ENCODE measurements at regions not wholly inside any gene's neighbourhood (a gene's known extent, or its start where the extent isn't known, plus 50 kb on each side); places are given as distances from the start of the nearest gene placed in this dataset.

DNA sequence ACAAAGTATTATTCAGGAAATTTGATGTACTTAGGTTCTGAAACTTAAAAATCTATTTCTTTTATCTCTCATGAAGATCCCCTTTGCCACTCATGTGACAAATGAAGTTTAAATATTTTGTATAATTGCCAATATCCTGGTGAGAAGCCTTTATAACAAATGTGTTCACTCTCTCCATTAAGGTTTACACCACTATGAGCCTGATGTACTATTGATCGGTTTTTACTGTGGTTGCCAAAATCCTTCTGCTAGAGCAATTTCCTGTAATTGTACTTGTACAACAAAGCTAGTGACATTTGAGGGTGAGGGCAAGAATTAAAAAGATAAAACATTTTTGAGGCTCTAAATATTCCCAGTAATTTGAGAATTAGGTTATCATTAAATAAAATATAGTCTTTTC is 222.3 kb upstream of the CDH19 start:
- DNase-seq = no peak

DNA sequence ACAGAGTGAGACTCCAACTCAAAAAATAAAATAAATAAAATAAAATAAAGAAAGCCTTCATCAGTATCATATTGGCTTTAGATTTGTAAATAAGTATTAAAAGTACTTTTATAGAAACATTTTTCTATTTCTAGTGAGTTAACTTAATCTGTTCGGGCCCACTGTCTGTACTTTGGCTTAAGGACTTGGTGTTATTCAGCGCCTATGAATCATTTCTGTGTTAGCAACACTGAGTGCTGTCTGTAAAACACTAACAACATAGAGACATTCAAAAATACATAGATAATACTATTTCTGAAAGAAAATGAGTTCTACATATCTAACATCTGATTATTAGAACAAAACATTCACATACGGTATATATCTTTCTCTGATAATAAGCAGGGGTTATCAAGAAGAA is 221.5 kb upstream of the CDH19 start:
- no peak for DNase-seq

DNA sequence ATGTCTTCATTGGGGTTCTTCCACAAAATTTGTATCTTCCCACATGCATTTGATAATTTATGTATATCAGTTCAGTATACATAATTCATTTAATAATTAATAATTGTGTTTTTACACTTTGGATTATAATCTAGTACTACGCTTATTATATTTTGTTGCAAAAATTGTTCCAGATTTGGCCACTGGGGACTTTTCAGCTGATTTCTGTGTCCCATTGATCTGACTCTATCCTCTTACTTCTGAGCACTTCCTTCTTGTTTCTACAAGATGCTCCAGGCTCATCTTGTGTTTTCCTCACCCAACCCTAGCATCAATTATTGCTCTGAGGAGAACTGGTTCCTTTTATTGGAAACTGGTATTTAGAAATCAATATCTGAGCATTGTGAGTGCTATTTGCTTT is 215.3 kb upstream of the CDH19 start:
- DNase-seq = no peak

DNA sequence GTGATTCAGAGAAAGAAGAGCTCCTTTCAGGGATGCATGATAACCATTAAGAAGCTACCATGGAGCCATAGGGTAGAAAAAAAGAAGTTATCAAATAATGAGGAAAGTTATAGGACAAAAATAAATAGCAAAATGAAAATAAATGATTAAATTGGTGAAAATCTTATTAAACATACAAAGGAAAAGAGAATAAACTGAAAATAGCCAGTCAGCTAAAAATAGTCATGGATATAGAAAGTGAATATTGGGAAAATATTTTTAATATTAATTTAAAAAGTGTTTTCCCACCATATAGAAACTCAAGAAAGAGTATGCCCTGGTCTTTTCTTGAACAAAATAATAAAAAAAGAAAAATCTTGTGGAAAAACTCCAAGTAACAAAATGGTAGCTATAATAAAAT is 209.2 kb upstream of the CDH19 start:
- DNase-seq = no peak

DNA sequence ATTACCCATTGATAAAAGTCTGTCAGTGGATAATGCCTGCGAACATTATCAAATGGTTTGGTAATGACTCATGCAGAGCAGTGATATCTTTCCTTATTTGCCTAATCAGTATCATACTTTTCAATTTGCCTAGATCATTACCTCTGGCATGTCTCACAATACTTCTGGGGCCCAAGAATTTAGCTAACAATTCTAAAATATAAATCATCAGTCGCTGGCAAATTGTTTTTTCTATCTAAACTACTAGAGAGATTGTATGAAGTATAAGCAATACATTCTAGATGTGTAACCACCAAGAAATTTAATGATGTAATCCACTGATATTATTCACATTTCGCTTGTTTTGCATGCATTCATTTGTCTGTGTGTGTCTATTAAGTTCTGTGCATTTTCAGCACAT is 191.2 kb upstream of the CDH19 start:
- no peak for DNase-seq

DNA sequence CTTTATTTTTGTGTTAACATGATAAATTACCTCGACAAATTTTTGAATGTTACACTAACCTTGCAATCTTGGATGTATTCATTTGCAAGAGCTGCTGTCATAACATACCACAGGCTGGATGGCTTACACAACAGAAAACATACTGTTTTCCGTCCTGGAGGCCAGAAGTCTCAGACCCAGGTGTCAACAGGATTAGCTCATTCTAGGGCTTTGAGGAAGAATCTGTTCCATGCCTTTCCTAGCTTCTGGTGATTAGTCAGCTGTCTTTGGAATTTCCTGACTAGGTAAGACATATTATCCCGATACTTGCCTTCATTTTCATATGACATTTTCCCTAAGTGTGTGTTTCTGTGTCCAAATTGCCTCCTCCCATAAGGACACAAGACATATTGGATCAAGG is 188.6 kb upstream of the CDH19 start:
- no peak for DNase-seq

DNA sequence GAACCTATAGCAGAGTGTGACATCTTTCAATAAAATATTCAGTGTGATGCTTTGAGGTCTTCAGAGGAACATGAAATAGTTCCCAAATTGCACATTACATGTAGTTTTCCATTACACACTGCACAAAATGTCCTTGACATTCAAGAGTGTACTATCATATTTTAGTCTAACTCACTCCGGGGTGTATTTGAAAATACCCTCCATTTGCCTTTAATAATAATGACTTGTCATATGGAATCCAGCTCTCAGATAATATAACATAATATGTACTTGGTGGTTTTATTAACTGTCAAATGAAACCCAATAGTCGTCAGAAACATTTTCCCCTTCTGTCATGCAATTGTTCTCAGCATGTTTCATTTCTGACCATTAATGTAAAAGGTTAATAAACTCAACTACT is 176.7 kb upstream of the CDH19 start:
- DNase-seq = no peak

DNA sequence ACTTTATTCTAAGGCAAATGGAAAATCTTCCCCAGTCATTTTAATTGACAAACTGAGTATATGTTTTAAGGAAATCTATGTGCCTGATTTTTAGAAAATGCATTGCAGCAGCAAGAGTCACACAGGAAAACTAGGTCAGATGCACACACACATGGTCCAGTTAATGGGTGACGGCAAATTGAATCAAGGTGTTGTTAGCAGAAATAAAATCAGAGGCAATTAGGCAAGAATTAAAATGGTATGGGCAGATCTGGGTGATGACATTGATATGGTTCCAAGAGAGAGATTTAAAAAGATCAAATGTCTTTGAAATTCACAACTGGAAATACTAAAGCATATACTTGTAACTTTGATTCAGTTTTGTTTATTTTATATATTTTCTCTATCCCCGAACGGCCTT is 174.2 kb upstream of the CDH19 start:
- no peak for DNase-seq

DNA sequence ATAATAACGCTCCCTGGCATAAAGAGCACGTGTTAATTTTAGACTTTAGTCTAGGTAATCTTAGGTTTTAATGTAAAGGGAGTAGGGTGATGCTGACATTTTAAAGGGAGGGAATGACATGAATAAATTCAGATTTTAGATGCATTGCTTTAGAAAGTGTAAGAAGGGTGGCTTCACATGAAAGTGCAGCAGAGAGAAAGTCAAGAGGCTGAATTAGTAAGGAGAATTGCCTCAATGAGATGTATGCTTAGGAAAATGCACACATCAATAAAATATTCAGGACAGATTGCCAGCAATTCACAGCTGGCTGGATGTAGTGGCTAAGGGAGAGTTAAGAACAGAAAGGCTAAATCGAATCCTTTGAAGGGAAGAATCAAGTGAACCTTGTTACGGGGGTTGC is 165.5 kb upstream of the CDH19 start:
- DNase-seq = no peak

DNA sequence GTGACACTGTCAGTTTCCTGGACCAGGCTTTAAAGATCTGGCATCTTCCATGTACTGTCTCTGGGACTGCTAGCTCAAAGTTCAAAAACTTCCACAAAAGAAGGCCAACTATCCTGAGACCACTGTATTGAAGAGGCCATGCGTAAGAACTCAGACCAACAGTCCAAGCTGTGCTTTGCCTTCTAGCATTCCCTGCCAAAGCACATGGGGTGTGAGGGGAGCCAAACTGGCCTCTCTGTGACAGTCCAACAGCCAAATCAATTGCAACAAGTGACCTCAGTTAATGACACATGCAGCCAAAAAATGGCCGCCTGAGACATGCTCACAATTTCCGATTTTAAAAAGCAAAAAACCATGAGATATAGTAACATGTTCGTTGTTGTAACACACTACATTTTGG is 160.3 kb upstream of the CDH19 start:
- DNase-seq = no peak

DNA sequence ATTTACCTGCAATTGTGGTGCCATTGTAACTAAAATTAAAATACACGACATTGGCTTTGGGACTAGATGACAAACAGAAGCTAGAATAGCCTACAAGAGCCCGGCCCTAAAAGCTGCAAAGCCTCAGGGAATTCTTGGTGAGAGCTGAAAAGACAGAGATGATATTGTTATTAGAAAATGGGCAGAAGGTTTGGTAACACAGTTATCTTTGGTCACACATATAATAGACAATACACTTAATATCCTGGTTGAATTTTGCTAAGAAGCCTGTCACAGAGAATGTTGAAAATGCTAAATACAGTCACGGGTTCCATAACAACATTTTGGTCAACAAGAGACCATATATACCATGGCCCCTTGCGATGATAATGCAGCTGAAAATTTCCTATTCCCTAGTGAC is 157.3 kb upstream of the CDH19 start:
- DNase-seq = no peak

DNA sequence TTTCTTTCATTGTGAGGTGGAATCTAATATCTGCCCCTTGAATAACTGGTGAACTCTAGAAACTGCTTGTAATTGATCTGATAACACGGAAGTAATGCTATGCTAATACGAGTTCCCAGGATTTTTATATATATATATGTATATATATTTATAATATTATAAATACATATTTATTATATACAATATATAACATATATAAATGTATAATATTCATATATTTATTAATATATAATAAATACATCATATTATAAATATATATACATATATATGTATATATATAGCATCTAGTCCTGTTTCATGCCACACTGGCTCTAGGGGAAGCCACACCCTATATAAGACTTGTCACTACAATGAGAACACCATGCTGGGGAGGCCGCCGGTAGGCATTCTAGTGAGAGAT is 156.7 kb upstream of the CDH19 start:
- DNase-seq = no peak

DNA sequence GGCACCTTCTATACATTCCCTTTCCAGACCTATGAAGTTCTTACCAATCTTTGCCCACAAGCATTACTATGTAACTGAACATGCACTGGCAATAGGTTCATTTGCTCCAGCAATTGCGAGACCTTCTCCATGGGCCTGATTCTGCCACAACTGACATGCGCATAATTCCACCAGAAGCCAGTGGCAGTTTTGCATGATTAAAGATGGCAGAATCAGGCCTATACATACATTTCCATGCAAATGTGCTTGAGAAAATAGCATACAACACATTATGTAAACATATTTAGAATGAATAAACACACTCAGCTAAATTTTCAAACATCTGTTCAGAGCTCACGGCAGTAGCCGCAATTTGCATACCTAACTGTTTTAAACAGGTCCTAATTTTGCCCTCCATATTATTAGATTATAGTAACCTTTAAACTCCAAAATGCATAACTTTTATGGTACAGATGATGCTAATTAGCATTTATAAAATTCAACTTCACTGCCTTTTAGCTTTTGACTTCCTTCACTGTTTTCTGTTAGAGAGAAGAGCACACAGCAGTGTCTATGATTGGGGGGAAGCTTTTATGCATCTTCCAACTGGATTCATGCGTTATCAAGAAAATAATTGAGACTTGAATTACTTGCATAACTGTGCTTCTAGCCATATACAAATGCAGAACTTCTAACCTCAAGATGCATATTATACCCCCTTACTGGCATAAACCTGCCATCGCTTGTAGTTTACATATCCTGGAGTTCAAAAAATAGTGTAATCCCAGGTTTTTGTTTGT is 155.3 kb upstream of the CDH19 start:
- no peak for DNase-seq

DNA sequence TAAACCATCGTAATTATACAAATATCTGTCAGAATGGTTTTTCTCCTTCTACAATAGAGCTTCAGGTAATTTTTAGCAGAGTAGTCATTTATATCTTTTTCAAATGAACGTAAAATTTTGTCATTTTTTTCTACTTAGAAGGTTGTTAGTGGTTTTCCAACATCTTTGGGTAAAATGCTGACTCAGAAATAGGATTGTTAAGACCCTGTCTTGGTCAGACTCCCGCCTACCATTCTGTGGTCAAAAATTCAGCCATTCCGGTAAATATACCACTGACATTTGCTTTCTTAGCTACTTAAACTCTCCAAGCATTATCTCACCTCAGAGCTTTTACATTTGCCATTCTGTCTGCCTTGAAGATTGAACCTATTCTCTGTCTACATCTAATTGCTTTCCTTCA is 154.1 kb upstream of the CDH19 start:
- DNase-seq = no peak

DNA sequence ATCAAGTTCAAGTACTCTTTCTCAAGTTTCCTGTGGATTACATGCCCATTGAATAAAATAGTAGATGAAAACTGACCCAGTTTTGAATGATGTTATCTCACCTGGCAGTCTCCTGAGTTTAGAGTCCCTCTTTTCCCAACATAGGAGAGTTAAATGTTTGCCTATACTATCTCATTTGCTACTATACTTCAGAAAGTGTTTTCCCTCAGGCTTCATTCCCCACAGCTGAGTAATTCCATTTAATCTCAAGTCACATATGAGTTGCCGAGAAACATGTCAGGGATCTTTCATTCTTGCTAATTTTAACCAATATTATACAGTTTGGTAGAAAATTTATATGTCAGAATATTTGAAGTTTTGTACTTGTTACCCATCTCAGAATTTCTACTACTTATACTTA is 150.4 kb upstream of the CDH19 start:
- DNase-seq = no peak

DNA sequence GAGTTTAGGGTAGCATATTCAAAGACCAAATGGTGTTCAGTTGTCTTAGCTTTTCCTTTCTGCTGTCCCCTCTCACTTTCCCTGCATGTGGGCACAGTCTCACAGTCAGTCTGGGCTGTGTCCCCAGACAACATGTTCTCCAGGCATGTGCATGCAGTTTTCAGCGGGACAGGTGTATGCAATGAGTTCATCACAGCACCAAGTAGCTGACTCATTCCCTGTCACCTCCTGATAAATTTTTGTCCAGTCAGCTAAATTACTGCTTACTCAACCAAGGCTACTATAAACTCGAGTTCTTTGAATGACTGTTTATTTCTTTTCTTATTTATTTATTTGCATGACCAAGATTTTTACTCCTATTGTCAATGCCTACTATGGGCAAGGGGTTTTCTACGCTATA is 148.8 kb upstream of the CDH19 start:
- DNase-seq = no peak

DNA sequence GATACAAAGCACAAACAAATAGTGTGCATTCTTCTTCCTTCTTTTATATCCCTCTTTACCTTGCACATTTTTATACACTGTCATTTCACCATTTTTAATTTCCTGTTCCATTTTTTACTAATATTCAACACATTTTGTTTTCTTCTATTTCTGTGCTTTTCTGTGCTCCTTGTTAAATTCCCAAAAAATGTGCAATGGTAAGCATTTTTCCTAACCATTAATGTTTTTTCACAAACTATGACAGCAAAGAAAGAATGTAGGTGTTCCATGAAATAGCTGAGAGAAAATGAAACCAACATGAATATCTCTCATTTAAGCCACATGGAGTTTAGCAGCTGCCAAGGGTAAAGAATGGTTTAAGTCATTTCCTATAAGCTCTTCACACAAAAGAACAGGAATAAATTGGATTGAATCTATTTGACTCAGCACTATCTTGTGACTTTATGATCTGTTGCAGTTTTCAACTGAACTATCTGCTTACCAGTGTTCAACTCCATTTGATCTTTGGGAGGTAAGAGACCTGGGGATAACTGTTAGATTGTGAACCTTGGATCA is 145.7 kb upstream of the CDH19 start:
- DNase-seq = no peak

DNA sequence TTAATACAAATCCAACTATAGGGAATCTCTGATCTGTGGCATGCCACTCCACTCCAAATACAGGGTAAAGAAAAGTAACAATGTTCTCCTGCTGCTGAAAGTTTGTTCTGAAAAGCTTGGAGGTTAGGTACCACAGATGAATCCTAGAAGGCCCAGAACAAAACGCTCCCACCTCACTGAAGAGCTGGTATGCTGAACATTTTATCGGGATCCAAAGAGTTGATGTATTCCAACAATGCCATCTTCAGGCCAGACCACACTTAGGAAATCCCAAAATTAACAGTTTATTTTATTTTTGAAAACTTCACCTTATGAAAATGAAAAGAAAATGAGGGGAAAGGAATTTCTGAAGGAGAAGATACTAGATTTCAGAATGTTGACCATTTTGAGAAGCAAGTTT is 145.1 kb upstream of the CDH19 start:
- no peak for DNase-seq

DNA sequence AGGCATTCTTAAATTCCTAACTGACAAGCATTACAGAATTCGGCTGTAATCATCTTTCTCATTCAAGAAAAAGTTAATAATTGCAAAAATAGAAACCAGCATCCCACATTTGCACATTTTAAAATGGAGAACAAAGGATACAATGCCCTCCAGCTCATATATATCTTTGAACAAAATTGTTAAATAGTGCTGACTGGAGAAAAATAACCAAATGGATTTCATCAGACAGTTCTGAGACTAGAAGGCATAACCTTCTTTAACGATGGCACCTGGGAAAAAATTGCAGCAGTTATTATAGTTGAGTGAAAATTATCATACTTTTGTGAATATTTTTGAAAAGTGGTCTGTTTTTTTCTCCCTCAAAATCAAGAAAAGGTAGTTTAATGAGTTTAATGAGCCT is 138.9 kb upstream of the CDH19 start:
- no peak for DNase-seq

DNA sequence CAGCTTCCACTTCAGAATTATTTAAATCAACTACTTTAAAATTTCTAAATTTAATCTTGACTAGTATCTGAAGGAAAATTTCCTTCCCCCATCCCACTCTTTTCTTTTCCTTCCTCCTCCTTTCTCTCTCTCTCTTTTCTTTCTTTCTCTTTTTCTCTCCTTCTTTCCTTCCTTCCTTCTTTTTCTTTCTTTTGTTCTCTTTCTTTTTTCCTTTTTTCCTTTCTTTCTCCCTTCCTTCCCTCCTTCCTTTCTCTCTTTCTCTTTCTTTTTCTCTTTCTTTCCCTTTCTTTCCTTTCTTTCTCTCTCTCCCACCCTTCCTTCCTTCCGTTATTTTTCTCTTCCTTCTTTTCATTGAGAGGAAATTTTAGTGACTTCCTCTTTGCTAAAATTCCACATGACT is 132.0 kb upstream of the CDH19 start:
- DNase-seq = no peak

DNA sequence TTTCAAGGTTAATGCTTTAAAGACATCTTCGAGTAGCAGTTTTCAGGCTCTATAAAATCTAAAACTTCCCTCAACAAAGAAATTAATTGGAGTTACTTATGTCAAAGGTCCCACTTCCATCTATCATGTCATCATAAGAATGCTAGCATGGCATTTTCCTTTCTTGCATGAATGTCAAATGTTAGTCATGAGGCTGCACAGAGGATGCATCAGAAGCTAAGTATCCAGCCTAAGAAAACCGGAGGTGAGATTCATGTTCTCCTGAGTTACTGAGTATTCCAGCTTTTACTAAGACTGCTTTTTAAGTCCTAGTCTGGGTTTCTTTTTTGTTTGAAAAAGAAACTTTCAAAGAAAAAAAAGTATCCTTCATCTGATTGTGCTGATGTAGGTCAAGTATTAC is 130.6 kb upstream of the CDH19 start:
- no peak for DNase-seq

DNA sequence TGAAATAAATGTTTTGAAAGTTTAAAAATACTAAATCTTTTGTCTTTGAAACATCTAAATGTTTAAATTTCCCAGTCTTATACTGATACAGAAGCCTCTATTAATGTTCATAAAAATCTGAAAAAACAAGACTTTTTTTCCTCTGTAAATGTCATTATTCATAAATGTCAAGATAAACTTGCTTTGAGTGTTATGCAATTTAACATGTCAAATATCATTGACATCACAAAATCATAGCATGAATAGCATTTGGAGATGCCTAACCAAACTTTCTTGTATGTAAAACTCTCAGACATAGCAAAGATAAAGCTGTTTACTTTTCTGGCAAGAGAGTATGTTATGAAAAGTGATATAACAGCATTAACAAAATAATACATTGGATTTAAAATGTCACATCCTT is 128.0 kb upstream of the CDH19 start:
- no peak for DNase-seq

DNA sequence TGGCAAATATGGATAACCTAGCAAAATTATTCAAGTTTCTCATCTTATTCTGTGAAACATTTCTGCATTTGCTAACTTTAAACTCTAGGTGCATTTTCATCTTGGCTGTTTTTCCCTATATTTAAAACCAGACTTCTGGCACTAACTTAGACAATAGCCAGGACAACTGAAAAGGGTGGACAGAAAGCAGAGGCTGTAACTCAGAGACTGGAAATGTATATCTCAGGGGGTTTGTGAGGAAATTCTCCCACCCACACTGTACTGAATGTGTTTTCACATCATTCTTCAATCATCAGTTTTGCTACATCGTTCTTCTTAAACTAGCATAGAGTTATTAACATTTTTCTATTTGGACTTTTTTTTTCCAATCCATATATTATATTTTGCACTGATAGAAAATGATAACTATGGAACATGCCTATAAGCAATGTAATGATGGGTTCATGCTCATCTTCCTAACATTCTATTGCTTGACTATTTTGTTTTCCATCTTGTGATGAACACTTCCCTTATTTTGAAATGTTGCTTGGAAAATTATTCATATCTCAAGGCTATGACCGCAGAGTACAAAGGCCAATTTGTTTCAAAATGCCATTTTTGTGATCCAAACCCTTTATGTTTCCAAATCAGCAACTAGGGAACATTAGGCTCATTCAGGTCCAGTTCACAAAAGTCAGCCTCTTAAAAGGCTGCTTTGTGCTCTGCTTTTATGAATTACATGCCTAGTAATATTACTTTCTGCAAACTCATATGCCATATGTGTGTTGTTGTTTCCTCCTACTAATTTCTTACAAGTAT is 125.8 kb upstream of the CDH19 start:
- no peak for DNase-seq

DNA sequence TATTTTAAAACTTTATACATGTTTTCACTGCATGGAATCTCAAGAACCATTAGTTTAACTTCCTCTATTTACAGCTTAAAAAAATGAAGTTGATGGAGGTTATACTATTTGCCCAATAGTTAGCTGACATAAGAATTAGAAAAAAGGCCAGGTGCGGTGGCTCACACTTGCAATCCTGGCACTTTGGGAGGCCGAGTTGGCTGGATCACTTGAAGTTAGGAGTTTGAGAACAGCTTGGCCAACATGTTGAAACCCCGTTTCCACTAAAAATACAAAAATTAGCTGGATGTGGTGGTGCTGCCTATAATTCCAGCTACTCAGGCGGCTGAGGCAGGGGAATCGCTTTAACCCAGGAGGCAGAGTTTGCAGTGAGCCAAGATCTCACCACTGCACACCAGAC is 125.1 kb upstream of the CDH19 start:
- DNase-seq = no peak

All from effector CD4-positive, alpha-beta T cell (primary cell).